Ovary (tissue), 7 donors: ENCODE measurements at regions not wholly inside any gene's neighbourhood (a gene's known extent, or its start where the extent isn't known, plus 50 kb on each side); places are given as distances from the start of the nearest gene placed in this dataset.
"Not testable (repeated sequence)": the region's sequence is repeated elsewhere in the genome, so short reads cannot be mapped to it uniquely, and the experiment has no call there.

Source experiments
- DNase-seq, 5 donors: peaks; one replicate each; pipeline ENCODE4 v3.0.0-alpha.2; 2019 to 2020
- H3K27ac ChIP-seq, 2 donors: fragments of 200-600 bp; one replicate each; pipeline versions ENCODE4 v1.5.1 to v1.8.0; 2019 to 2022
- H3K27me3 ChIP-seq: fragments of 200-600 bp; one replicate; pipeline ENCODE4 v1.8.0; 2022
- H3K36me3 ChIP-seq: fragments of 200-600 bp; sonication (generic); one replicate; pipeline ENCODE4 v1.5.1; 2019
- H3K4me1 ChIP-seq: one replicate; pipeline ENCODE4 v1.8.1; 2013; ENCODE audit warnings: mild to moderate bottlenecking, moderate library complexity; ENCODE audit not compliant: insufficient read depth
- H3K4me3 ChIP-seq: fragments of 200-600 bp; sonication (generic); one replicate; pipeline ENCODE4 v1.5.1; 2017
- H3K9me3 ChIP-seq, 2 donors: fragments of 200-600 bp in 1 of 2; sonication (generic) in 1 of 2; one replicate each; pipeline versions ENCODE4 v1.5.1 to v1.8.1; 2013 to 2019; ENCODE audit warnings: mild to moderate bottlenecking in 1 of 2, moderate library complexity in 1 of 2
- EP300 ChIP-seq: sonication (generic); formaldehyde crosslinking; IDR thresholded peaks from one replicate; pipeline ENCODE4 v1.6.1; 2017; ENCODE audit warnings: antibody characterized with exemption
- POLR2A ChIP-seq: fragments of 450-650 bp; IDR thresholded peaks from one replicate; pipeline ENCODE4 v1.6.1; 2017; ENCODE audit warnings: antibody characterized with exemption, mild to moderate bottlenecking, moderate library complexity
- WGBS, 3 donors: extraction: QIAGEN DNeasy Blood & Tissue Kit in 1 of 3; methylation state at CpG; one replicate each; pipeline versions ENCODE4 v1.1.5 to v1.1.7; 2013 to 2017; 5-methylcytosine and 5-hydroxymethylcytosine counted together
- intact Hi-C, 4 donors: fragments of 100-400 bp; cut with DNase I; formaldehyde crosslinking; loops; one replicate each; pipeline versions ENCODE4 v1.11.0 to v1.15.1; 2022 to 2023
- TF ChIP-seq, protein P1 (sequence below), 3 donors: fragments of 450-650 bp in 2 of 3; fragments of 200-600 bp in 1 of 3; IDR thresholded peaks; one replicate each; pipeline versions ENCODE4 v1.5.1 to v1.8.0; 2016 to 2022; ENCODE audit warnings: antibody characterized with exemption in 3 of 3, mild to moderate bottlenecking in 1 of 3
- donor health status: DM: no; HTN: no; CAD: no; lungs with moderate emphysema.
- donor health status: DM: no; HTN: no; CAD: no.
- donor health status: Bipolar disorder and iron deficiency.
- donor health status: DM: no; HTN: no; CAD: no.
- donor health status: DM: yes; HTN: yes; CAD: no.

DNA sequence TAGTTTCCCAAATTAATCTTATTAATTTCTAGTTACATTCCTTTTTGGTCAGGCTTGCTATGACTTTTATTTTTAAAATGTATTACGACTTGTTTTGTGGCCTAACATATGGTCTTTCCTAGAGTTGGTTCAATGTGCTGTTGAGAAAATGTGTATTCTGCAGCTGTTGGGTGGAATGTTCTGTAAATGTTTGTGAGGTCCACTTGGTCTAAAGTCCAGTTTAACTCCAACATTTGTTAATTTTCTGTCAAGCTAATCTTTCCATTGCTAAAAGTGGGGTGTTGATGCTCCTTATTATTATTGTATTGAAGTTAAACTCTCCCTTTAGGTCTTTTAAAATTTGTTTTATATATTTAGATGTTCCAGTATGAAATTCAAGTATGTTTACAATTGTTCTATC is 1010.8 kb upstream of the EDIL3 start:
- WGBS, 3 donors: 67 to 85% (median 81%) methylated on average over 1 of the region's 1 CpG
- TF ChIP-seq POLR2A: no peak
- TF ChIP-seq, protein P1, sequence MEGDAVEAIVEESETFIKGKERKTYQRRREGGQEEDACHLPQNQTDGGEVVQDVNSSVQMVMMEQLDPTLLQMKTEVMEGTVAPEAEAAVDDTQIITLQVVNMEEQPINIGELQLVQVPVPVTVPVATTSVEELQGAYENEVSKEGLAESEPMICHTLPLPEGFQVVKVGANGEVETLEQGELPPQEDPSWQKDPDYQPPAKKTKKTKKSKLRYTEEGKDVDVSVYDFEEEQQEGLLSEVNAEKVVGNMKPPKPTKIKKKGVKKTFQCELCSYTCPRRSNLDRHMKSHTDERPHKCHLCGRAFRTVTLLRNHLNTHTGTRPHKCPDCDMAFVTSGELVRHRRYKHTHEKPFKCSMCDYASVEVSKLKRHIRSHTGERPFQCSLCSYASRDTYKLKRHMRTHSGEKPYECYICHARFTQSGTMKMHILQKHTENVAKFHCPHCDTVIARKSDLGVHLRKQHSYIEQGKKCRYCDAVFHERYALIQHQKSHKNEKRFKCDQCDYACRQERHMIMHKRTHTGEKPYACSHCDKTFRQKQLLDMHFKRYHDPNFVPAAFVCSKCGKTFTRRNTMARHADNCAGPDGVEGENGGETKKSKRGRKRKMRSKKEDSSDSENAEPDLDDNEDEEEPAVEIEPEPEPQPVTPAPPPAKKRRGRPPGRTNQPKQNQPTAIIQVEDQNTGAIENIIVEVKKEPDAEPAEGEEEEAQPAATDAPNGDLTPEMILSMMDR (IDR thresholded peaks at IDR 0.05): no peak
- TF ChIP-seq EP300: no peak
- Histone ChIP-seq H3K4me3 (no peak overlapping the region), H3K9me3 (no peaks in the 10 kb centered on the region), H3K27me3 (no peaks in the 10 kb centered on the region), H3K4me1 (no peaks in the 10 kb centered on the region), H3K36me3 (no peaks in the 10 kb centered on the region), H3K27ac (no peak overlapping the region)
- intact Hi-C loops: no loop called here
- no peak for DNase-seq

DNA sequence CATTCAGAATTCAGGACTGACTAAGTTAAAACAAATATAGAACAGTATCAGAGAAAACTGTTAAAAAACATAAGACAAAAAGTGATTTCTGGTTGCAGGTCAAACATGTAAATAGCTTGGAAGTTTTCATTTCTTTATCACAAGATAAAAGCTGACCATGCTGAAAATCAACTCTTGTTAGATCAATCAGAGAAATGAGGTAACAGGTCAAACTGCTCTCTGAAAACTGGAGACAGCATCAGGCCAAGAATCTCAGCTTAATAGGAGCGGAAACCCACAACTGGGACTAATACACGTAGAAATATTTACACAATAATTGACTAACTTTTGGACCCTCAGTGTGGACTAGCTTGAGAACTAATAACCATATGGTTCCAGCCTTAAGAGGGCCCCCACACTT is 1012.8 kb upstream of the EDIL3 start:
- H3K4me1 ChIP-seq: no peaks in the 10 kb centered on the region
- WGBS, 3 donors: 85 to 91% (median 85%) methylated on average over 2 of the region's 2 CpGs
- no peaks in the 10 kb centered on the region for H3K27me3 ChIP-seq
- no peak for TF ChIP-seq EP300
- TF ChIP-seq, protein P1 (IDR thresholded peaks at IDR 0.05): no peak
- TF ChIP-seq POLR2A: no peak
- intact Hi-C loops: no loop called here
- H3K4me3 ChIP-seq: no peak overlapping the region
- no peak for DNase-seq
- no peaks in the 10 kb centered on the region for H3K9me3 ChIP-seq
- H3K27ac ChIP-seq: no peak overlapping the region
- H3K36me3 ChIP-seq: no peaks in the 10 kb centered on the region

DNA sequence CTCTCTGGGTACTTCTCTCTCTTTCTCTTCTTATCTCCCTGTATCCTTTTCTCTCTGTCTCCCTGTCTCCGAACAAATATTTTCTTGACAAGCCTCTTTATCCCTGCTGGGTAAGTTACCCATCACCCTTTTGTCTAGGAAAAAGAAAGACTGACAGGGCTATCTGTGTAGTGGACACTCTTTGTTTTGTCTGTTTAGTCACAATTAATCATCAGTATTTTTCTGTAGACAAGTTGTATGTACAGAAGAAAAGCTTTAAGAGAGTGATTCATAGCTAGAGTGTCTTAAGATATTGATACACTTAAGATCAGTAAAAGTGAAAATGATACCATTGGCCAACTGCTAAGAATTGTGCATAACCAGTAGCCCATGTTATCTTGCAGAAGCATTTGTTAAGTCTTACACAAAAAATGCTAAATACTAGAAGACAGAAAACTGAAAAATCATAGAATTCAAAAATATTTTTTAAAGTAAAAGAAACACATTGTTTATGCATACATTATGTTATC is 1043.8 kb upstream of the EDIL3 start:
- TF ChIP-seq POLR2A (no peak), EP300 (no peak)
- TF ChIP-seq, protein P1 (IDR thresholded peaks at IDR 0.05): no peak
- DNase-seq: no peak
- Histone ChIP-seq H3K4me1 (no peaks in the 10 kb centered on the region), H3K9me3 (no peaks in the 10 kb centered on the region), H3K27ac (no peak overlapping the region), H3K36me3 (no peaks in the 10 kb centered on the region), H3K4me3 (no peak overlapping the region), H3K27me3 (peaks cover 3% of the 10 kb centered on the region)
- intact Hi-C loops: no loop called here
- 45 to 79% (median 71%) methylated on average over 1 of the region's 1 CpG for WGBS, 3 donors

DNA sequence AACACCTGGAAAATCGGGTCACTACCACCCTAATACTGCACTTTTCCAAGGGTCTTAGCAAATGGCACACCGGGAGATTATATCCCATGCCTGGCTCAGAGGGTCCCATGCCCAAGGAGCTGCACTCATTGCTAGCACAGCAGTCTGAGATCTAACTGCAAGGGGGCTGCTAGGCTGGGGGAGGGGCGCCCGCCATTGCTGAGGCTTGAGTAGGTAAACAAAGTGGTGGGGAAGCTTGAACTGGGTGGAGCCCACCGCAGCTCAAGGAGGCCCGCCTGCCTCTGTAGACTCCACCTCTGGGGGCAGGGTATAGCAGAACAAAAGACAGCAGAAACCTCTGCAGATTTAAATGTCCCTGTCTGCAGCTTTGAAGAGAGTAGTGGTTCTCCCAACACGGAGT is 1047.0 kb upstream of the EDIL3 start:
- H3K27ac ChIP-seq, H3K36me3 ChIP-seq, H3K9me3 ChIP-seq, DNase-seq, intact Hi-C loops, H3K27me3 ChIP-seq, H3K4me3 ChIP-seq, H3K4me1 ChIP-seq: not testable (repeated sequence)
- 86 to 87% (median 86%) methylated on average over 7 of the region's 7 CpGs for WGBS, 3 donors

DNA sequence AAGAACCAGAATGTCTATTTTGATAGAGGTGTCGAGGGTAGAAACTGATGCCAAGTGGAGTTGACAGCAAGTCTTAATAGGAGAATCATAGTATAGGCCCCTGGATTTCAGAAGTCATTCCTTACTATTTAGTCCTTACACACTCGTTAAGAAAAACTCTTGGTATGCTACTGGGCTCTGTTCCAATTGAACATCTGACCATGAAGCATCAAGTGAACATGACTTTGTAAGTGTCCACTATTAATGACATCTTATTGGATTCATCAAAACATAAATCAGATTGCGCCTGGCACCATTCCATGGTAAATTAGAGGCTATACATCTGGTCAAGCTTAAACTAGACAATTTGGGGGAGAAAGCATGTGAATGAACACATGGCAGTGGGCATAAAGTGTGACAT is 1056.5 kb upstream of the EDIL3 start:
- intact Hi-C loops: no loop called here

More for the DNA sequence above, 1056.5 kb upstream of the EDIL3 start:
- no peaks in the 10 kb centered on the region for H3K9me3 ChIP-seq
- no peak overlapping the region for H3K27ac ChIP-seq
- no peak for TF ChIP-seq EP300
- no peak for TF ChIP-seq POLR2A
- TF ChIP-seq, protein P1 (IDR thresholded peaks at IDR 0.05): no peak
- no peaks in the 10 kb centered on the region for H3K27me3 ChIP-seq
- no peaks in the 10 kb centered on the region for H3K4me1 ChIP-seq
- 44 to 57% (median 56%) methylated on average over 3 of the region's 3 CpGs for WGBS, 3 donors
- no peak for DNase-seq
- no peaks in the 10 kb centered on the region for H3K36me3 ChIP-seq
- no peak overlapping the region for H3K4me3 ChIP-seq
